HEK293 (cell line): ENCODE measurements at regions not wholly inside any gene's neighbourhood (a gene's known extent, or its start where the extent isn't known, plus 50 kb on each side); places are given as distances from the start of the nearest gene placed in this dataset.
"Not testable (repeated sequence)": the region's sequence is repeated elsewhere in the genome, so short reads cannot be mapped to it uniquely, and the experiment has no call there.

Experiments used
- KLF1 ChIP-seq: fragments of 450-650 bp; formaldehyde crosslinking; IDR thresholded peaks from 2 replicates; pipeline ENCODE4 v1.5.1; 2016; ENCODE audit warnings: missing biosample characterization, missing genetic modification characterization
- YY2 ChIP-seq: fragments of 450-650 bp; formaldehyde crosslinking; IDR thresholded peaks from 2 replicates; pipeline ENCODE4 v1.5.1; 2016; ENCODE audit warnings: missing biosample characterization, missing genetic modification characterization
- ZBTB17 ChIP-seq: fragments of 450-650 bp; formaldehyde crosslinking; IDR thresholded peaks from 2 replicates; pipeline ENCODE4 v1.5.1; 2016; ENCODE audit warnings: missing biosample characterization, missing genetic modification characterization
- ZBTB26 ChIP-seq: fragments of 450-650 bp; formaldehyde crosslinking; optimal IDR thresholded peaks from 2 replicates; pipeline ENCODE3; 2016; ENCODE audit warnings: missing biosample characterization, mild to moderate bottlenecking, missing genetic modification characterization
- ZBTB6 ChIP-seq: fragments of 450-650 bp; formaldehyde crosslinking; IDR thresholded peaks from 2 replicates; pipeline ENCODE4 v1.5.1; 2017; ENCODE audit warnings: missing biosample characterization, missing genetic modification characterization
- ZFP41 ChIP-seq: fragments of 450-650 bp; formaldehyde crosslinking; IDR thresholded peaks from 2 replicates; pipeline ENCODE4 v1.5.1; 2016; ENCODE audit warnings: missing biosample characterization, missing genetic modification characterization, borderline replicate concordance
- ZNF514 ChIP-seq: fragments of 450-650 bp; formaldehyde crosslinking; IDR thresholded peaks from 2 replicates; pipeline ENCODE4 v1.5.1; 2016; ENCODE audit warnings: missing biosample characterization, missing genetic modification characterization
- ZNF530 ChIP-seq: fragments of 450-650 bp; formaldehyde crosslinking; IDR thresholded peaks from 2 replicates; pipeline ENCODE4 v1.5.1; 2016; ENCODE audit warnings: low read depth, missing biosample characterization, missing genetic modification characterization
- ZNF571 ChIP-seq: fragments of 450-650 bp; formaldehyde crosslinking; IDR thresholded peaks from 2 replicates; pipeline ENCODE4 v1.5.0; 2017; ENCODE audit warnings: missing biosample characterization, missing genetic modification characterization
- ZNF701 ChIP-seq: fragments of 450-650 bp; formaldehyde crosslinking; IDR thresholded peaks from 2 replicates; pipeline ENCODE4 v1.5.1; 2016; ENCODE audit warnings: missing biosample characterization, missing genetic modification characterization
- ZSCAN30 ChIP-seq: fragments of 450-650 bp; IDR thresholded peaks from 2 replicates; pipeline ENCODE4 v1.5.1; 2018; ENCODE audit warnings: missing biosample characterization, mild to moderate bottlenecking, missing genetic modification characterization, moderate library complexity
- TF ChIP-seq, protein P1 (sequence below): fragments of 450-650 bp; formaldehyde crosslinking; IDR thresholded peaks from 2 replicates; pipeline ENCODE4 v1.5.1; 2016; ENCODE audit warnings: missing biosample characterization, missing genetic modification characterization

GRCh38 chr5:119299615-119300310, 56.1 kb upstream of the TNFAIP8 start:
- TF ChIP-seq, protein P1, sequence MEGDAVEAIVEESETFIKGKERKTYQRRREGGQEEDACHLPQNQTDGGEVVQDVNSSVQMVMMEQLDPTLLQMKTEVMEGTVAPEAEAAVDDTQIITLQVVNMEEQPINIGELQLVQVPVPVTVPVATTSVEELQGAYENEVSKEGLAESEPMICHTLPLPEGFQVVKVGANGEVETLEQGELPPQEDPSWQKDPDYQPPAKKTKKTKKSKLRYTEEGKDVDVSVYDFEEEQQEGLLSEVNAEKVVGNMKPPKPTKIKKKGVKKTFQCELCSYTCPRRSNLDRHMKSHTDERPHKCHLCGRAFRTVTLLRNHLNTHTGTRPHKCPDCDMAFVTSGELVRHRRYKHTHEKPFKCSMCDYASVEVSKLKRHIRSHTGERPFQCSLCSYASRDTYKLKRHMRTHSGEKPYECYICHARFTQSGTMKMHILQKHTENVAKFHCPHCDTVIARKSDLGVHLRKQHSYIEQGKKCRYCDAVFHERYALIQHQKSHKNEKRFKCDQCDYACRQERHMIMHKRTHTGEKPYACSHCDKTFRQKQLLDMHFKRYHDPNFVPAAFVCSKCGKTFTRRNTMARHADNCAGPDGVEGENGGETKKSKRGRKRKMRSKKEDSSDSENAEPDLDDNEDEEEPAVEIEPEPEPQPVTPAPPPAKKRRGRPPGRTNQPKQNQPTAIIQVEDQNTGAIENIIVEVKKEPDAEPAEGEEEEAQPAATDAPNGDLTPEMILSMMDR (tag by site-specific recombination), result peak; percentile 55; the same call in 1 of the 2 replicates
- peak; percentile 60; the same call in 1 of the 2 replicates for TF ChIP-seq KLF1 (tag by site-specific recombination)
- TF ChIP-seq ZNF514 (tag by site-specific recombination); ZBTB26 (tag by site-specific recombination); ZNF571; ZSCAN30; YY2; ZBTB17 (tag by site-specific recombination); ZNF701 (tag by site-specific recombination); ZNF530; ZBTB6; ZFP41 (tag by site-specific recombination): not testable (repeated sequence)
